Stimulated activated CD4-positive, alpha-beta T cell treated with anti-CD3 and anti-CD28 coated beads, Interleukin-12 subunit alpha, Interleukin-12 subunit beta, amount 100 ng/mL, for 48 hours (primary cell): ENCODE measurements at regions not wholly inside any gene's neighbourhood (a gene's known extent, or its start where the extent isn't known, plus 50 kb on each side); places are given as distances from the start of the nearest gene placed in this dataset.

Experiments used
- DNase-seq, 3 donors: peaks; one replicate each; pipeline ENCODE4 v3.0.0-alpha.2; 2020; ENCODE audit warnings: low read depth in 2 of 3, low spot score in 1 of 3

GRCh38 chr10:33753389-33753788 lies 418.9 kb upstream of the NRP1 start:
- no peak for DNase-seq

- DNase-seq, result no peak
These were observed 415.3 kb upstream of the NRP1 start for GRCh38 chr10:33749790-33750189.

DNA sequence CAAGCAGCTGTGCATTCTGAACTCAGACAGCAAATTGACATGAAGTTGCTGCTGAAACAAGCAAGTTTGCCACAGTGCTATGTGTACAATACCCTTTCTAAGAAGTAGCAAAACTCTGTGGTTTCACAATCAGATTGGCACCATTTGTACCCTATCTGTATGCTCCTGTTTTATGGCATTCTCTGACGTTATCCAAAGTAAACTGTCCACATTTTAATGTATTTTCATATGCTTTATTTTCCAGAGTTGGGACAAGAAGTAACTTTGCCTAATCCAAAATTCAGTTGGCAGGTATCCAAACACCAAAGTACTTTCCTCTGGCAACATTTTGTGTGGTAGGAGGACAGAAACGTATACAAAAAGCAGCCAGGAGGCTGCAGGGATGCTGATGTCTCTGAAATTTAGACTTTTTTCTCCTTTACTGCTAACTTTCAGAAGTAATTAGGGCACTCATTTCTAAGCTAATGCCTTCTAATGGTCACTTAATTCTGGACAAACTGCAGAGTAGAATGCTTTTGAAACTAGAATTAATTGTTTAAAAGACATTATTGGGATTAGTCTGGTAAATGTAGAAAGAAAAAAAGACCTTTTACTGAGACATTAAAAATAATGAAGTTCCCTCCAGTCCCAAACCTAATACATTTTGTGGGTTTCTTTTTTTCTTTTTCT lies 414.7 kb upstream of the NRP1 start:
- DNase-seq, result no peak

DNA sequence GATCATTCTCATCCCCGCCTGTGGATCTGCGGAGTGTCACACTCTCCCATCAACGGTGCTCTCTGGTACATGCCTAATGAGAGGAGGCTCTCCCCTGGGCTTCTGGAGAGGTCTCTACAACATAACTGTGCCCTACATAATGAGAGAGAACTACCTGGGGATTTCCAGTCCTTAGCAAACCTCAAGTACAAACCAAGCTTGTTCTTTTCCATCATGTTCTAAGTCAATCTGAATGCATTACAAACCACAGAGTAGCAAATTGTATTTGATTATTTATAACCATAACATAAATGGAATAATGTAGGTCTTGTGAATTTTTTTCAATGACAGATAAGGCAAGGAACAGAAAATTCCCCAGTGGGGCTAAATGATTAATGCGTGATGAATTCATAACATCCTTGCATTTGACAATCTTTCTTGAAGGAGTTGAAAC lies 412.4 kb upstream of the NRP1 start:
- DNase-seq, result no peak

DNA sequence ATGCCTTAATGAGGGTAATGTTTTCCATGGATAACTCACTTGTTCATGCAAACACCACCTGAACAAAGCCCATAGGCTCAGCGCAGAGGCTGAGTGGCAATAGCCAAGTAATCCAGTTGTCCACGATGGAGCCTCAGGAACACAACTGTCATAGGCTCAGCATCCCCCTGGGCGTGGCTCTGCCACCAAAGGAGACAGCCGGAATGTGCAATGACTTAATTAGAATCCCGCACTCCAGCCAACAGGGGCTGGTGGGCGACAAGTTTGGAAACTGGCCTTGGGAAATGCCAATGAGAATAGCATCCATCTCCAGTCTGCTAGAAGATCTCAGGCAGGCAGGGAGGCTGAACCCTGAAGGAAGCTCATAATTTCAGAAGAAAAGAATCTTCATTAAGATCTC lies 411.7 kb upstream of the NRP1 start:
- DNase-seq, result no peak

GRCh38 chr10:33743429-33743857 lies 409.0 kb upstream of the NRP1 start:
- DNase-seq, result no peak

DNA sequence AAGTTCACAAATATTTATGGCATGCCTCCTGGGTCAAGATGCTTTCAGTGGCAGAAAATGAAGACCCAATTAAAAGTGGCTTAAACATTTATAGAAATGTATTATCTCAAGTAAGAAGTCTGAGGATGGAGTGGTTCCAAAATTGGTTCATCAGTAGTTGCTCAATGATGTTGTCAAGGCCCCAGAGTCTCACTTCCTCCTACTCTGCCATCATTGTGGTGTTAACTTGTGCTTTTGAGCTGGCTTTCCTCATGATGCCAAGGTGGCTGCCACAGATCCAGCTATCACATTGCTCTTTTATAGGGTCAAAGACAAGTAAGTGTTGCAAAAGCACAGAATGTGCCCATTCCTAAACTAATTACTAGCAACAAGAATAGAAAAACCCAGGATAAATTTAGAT lies 404.6 kb upstream of the NRP1 start:
- DNase-seq, result no peak

GRCh38 chr10:33735464-33735923 lies 401.0 kb upstream of the NRP1 start:
- DNase-seq, result no peak

- no peak for DNase-seq
These were observed 400.1 kb upstream of the NRP1 start for GRCh38 chr10:33734393-33735155.

DNA sequence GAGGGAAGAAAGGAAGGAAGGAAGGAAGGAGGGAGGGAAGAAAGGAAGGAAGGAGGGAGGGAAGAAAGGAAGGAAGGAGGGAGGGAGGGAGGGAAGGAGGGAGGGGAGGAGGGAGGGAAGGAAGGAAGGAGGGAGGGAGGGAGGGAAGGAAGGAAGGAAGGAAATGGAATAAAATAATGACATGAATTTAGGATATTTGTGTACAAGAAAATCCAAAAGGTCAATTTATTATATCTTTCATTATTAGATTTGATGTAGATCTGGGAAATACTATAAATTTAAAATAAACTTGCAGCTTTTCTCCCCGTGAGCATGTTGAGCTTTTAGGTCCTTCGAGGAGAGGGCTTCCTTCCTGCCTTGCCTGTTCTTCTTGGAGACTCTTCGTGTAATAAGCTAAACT lies 398.6 kb upstream of the NRP1 start:
- DNase-seq, result no peak

DNA sequence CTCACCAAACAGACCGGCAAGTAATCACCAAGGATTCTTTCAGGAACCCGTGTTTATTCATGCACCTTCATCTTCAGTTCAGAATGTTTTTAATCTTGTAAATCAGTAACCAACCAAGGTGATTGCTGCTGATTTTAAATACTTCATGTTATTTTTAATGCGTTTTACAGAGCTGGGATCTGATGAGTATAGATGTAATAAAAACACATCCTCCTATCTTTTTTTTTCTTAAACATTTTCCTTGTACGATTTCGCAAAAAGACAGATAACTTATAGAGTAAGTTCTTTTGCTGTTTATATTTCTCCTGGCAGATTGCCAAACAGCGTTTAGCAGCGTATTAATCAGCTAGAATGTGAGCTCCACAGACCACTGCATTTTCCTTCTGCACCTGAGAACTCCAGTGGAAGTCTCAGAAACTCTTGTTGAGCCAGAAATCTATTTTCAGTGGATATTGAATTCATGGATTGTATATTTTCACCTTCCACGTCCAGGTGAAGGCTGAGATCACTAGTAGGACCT lies 397.8 kb upstream of the NRP1 start:
- no peak for DNase-seq

DNA sequence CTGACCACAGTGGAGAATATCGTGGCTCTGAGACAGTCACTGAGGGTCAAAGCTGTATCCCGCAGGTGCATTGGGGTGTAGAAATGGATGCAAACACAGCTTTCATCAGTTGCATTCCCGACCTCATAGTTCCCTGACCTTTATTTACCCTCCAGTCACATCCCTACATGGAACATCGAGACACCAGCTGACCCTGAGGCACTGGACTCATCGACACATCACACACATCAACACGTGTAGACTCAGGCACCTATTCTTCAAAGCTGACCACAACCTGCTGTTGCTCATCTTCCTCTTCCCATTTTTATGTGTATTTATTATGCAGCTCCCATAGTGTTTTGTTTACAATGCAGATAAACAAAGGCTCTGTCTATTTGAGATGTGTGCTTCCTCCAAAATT lies 396.9 kb upstream of the NRP1 start:
- no peak for DNase-seq

GRCh38 chr10:33725430-33725829 lies 391.0 kb upstream of the NRP1 start:
- no peak for DNase-seq

- DNase-seq, result no peak
These were observed 388.7 kb upstream of the NRP1 start for GRCh38 chr10:33723181-33723580.

DNA sequence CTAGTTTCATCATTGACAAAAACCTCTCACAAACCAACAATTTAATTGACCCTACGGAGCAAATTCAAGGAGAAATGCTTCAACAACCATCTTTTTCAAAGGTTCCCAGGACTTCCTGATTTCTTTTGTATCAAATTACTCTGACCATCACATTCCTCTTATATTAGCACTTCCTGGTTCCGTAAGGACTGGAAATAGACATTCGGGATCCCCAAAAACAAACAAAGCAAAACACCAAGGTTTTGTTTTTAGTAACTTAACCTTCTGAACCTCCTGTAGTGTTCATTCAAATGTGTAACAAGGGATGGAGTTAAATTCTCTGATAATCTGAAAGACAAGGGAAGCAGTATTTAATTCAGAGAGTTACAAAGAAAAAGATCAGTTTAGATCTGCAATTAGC lies 387.6 kb upstream of the NRP1 start:
- no peak for DNase-seq

- no peak for DNase-seq
These were observed 387.0 kb upstream of the NRP1 start for GRCh38 chr10:33721509-33721908.

GRCh38 chr10:33720161-33720560 lies 385.7 kb upstream of the NRP1 start:
- DNase-seq, result no peak

GRCh38 chr10:33719005-33719703 lies 384.7 kb upstream of the NRP1 start:
- DNase-seq, result no peak

GRCh38 chr10:33716501-33717267 lies 382.2 kb upstream of the NRP1 start:
- no peak for DNase-seq

DNA sequence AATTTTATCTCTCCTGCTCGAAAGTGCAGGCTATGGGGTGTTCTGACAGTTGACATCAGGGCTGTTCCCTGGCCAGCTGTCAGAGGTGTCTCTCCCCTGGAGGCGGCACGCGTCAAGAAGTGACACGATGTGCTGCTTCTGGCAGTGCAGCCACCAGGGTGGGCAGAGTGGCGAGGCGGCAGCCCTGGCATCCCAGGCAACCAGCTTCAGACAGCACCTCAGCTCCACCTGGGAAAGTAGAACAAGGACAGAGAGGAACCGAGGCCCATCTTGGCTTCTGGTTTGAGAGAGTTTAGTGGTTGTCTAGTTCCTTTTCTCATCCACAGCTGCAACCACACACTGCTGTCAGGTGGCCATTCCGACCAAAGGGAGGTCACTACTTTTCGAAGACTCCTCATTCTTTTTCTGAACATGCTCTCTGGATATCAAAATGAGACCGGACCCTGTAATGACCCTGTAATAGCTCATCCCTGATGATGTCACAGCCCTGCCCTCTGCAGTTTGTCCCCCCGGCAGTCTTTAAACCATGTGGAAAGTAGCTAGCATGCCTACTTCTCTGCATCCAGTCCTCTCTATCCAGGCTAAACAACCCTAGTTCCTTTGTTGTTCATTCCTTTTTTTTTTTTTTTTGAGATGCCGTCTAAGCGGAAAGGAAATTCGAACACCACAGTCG lies 381.0 kb upstream of the NRP1 start:
- no peak for DNase-seq

DNA sequence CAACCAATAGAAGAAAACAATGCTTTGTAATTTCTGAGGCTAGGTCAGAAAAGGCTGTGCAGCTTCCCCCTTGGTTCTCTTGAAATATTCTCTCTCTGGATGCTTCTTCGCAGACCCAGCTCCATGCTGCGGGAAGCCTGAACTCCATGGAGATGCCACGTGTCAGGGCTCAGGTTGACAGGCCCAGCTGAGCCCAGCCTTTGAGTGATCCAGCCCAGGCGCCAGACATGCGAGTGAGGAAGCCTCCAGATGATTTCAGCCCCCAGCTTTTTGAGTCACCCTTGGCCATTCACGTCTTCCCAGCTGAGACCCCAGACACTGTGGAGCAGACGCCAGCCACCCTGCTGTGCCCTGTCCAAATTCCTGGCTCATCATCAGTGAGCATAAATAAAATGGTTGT lies 378.4 kb upstream of the NRP1 start:
- DNase-seq, result no peak
